ENCODE measurements at regions not wholly inside any gene's neighbourhood (a gene's known extent, or its start where the extent isn't known, plus 50 kb on each side); places are given as distances from the start of the nearest gene placed in this dataset.
"Not testable (repeated sequence)": the region's sequence is repeated elsewhere in the genome, so short reads cannot be mapped to it uniquely, and the experiment has no call there.

- intact Hi-C loops (cut with DNase I) = no loop called here
- DNase-seq (ENCODE audit: low spot score) (no peak), ATAC-seq (no peak)
Observed at GRCh38 chr2:234411793-234412192, 85.1 kb downstream of the ARL4C start.

- DNase-seq (ENCODE audit: low spot score) (no peak), ATAC-seq (no peak)
- intact Hi-C loops (cut with DNase I) = no loop called here
Observed at GRCh38 chr2:234410526-234410925, 86.4 kb downstream of the ARL4C start.

- ATAC-seq (no peak), DNase-seq (ENCODE audit: low spot score) (no peak)
- intact Hi-C loops (cut with DNase I) = no loop called here
Observed at GRCh38 chr2:234409590-234409989, 87.3 kb downstream of the ARL4C start.

GRCh38 chr2:234406085-234406484 is 90.8 kb downstream of the ARL4C start:
- ATAC-seq (no peak), DNase-seq (ENCODE audit: low spot score) (no peak)
- intact Hi-C loops (cut with DNase I) = no loop called here

- ATAC-seq (no peak), DNase-seq (ENCODE audit: low spot score) (no peak)
- intact Hi-C loops (cut with DNase I) = no loop called here
Observed at GRCh38 chr2:234405462-234405861, 91.4 kb downstream of the ARL4C start.

- ATAC-seq = no peak
- DNase-seq (ENCODE audit: low spot score) = no peak
- intact Hi-C loops (cut with DNase I) = no loop called here
Observed at GRCh38 chr2:234404957-234405356, 91.9 kb downstream of the ARL4C start.

GRCh38 chr2:234403751-234404150 is 93.1 kb downstream of the ARL4C start:
- intact Hi-C loops (cut with DNase I) = no loop called here
- DNase-seq (ENCODE audit: low spot score) = no peak
- no peak for ATAC-seq

- intact Hi-C loops (cut with DNase I) = no loop called here
- DNase-seq (ENCODE audit: low spot score) (no peak), ATAC-seq (no peak)
Observed at GRCh38 chr2:234403074-234403473, 93.8 kb downstream of the ARL4C start.

- intact Hi-C loops (cut with DNase I) = no loop called here
- ATAC-seq (no peak), DNase-seq (ENCODE audit: low spot score) (no peak)
Observed at GRCh38 chr2:234401426-234401825, 95.5 kb downstream of the ARL4C start.

GRCh38 chr2:234399451-234400246 is 97.2 kb downstream of the ARL4C start:
- no peak for DNase-seq (ENCODE audit: low spot score)
- no peak for ATAC-seq
- intact Hi-C loops (cut with DNase I) = no loop called here

GRCh38 chr2:234398531-234398930 is 98.3 kb downstream of the ARL4C start:
- ATAC-seq (no peak), DNase-seq (ENCODE audit: low spot score) (no peak)
- intact Hi-C loops (cut with DNase I) = no loop called here

GRCh38 chr2:234395891-234396420 is 100.9 kb downstream of the ARL4C start:
- DNase-seq (ENCODE audit: low spot score) (no peak), ATAC-seq (no peak)
- intact Hi-C loops (cut with DNase I) = no loop called here

GRCh38 chr2:234394450-234394849 is 102.4 kb downstream of the ARL4C start:
- intact Hi-C loops (cut with DNase I) = no loop called here
- ATAC-seq (no peak), DNase-seq (ENCODE audit: low spot score) (no peak)

GRCh38 chr2:234393354-234393753 is 103.5 kb downstream of the ARL4C start:
- ATAC-seq = no peak
- intact Hi-C loops (cut with DNase I) = loop anchor here (1.0 kb wide), 1 partner anchor 14 kb away; no protein-coding TSS in a partner anchor

GRCh38 chr2:234392041-234392615 is 104.8 kb downstream of the ARL4C start:
- ATAC-seq (no peak), DNase-seq (ENCODE audit: low spot score) (no peak)
- intact Hi-C loops (cut with DNase I) = no loop called here

More at GRCh38 chr2:234393354-234393753, 103.5 kb downstream of the ARL4C start:
- no peak for DNase-seq (ENCODE audit: low spot score)

- ATAC-seq (no peak), DNase-seq (ENCODE audit: low spot score) (no peak)
Observed at GRCh38 chr2:234391625-234392024, 105.3 kb downstream of the ARL4C start.

GRCh38 chr2:234389661-234390060 is 107.2 kb downstream of the ARL4C start:
- intact Hi-C loops (cut with DNase I); DNase-seq (ENCODE audit: low spot score); ATAC-seq: not testable (repeated sequence)

More at GRCh38 chr2:234391625-234392024, 105.3 kb downstream of the ARL4C start:
- intact Hi-C loops (cut with DNase I) = no loop called here

GRCh38 chr2:234388591-234388990 is 108.3 kb downstream of the ARL4C start:
- intact Hi-C loops (cut with DNase I) = no loop called here
- DNase-seq (ENCODE audit: low spot score) = no peak
- ATAC-seq = no peak

- DNase-seq (ENCODE audit: low spot score) = no peak
- ATAC-seq = no peak
- intact Hi-C loops (cut with DNase I) = no loop called here
Observed at GRCh38 chr2:234386971-234387370, 109.9 kb downstream of the ARL4C start.

- intact Hi-C loops (cut with DNase I) = no loop called here
- DNase-seq (ENCODE audit: low spot score) = no peak
- no peak for ATAC-seq
Observed at GRCh38 chr2:234382131-234382530, 114.8 kb downstream of the ARL4C start.

All from sciatic nerve (tissue), 2 donors.